Upper lobe of left lung (tissue), 6 donors: ENCODE measurements at regions not wholly inside any gene's neighbourhood (a gene's known extent, or its start where the extent isn't known, plus 50 kb on each side); places are given as distances from the start of the nearest gene placed in this dataset.

Experiments used
- ATAC-seq, 2 donors: fragments of 200-7000 bp; cut with Tn5 transposase; one replicate each; pipeline ENCODE4 v1.9.1; 2022; ENCODE audit warnings: mild to moderate bottlenecking in 2 of 2, moderate library complexity in 2 of 2; ENCODE audit not compliant: low FRiP score in 2 of 2
- DNase-seq, 2 donors: peaks; one replicate each; pipeline ENCODE4 v3.0.0-alpha.2; 2019 to 2020
- H3K27ac ChIP-seq, 4 donors: fragments of 200-600 bp; sonication (generic); one replicate each; pipeline ENCODE4 v1.5.1; 2016 to 2019
- H3K27me3 ChIP-seq, 4 donors: fragments of 200-600 bp; sonication (generic); one replicate each; pipeline ENCODE4 v1.5.1; 2017 to 2019
- H3K36me3 ChIP-seq, 4 donors: fragments of 200-600 bp; sonication (generic); one replicate each; pipeline ENCODE4 v1.5.1; 2016 to 2019
- H3K4me1 ChIP-seq, 4 donors: fragments of 200-600 bp; sonication (generic); one replicate each; pipeline ENCODE4 v1.5.1; 2018 to 2019
- H3K4me3 ChIP-seq, 4 donors: fragments of 200-600 bp; sonication (generic); one replicate each; pipeline ENCODE4 v1.5.1; 2017 to 2019; ENCODE audit warnings: mild to moderate bottlenecking in 2 of 4, moderate library complexity in 1 of 4
- H3K9me3 ChIP-seq, 4 donors: fragments of 200-600 bp; sonication (generic); one replicate each; pipeline ENCODE4 v1.5.1; 2018 to 2019
- CTCF ChIP-seq, 6 experiments: fragments of 450-650 bp in 4 of 6; fragments of 200-600 bp in 2 of 6; sonication (generic) in 2 of 6; IDR thresholded peaks; one replicate each; pipeline ENCODE4 v1.5.1; 2016 to 2019; ENCODE audit warnings: antibody characterized with exemption in 6 of 6
- EP300 ChIP-seq, 4 donors: sonication (generic); formaldehyde crosslinking; IDR thresholded peaks; one replicate each; pipeline ENCODE4 v1.5.1; 2017; ENCODE audit warnings: antibody characterized with exemption in 4 of 4, control low read depth in 2 of 4
- POLR2A ChIP-seq, 4 donors: fragments of 450-650 bp; IDR thresholded peaks; one replicate each; pipeline ENCODE4 v1.5.1; 2016 to 2017; ENCODE audit warnings: antibody characterized with exemption in 4 of 4, mild to moderate bottlenecking in 2 of 4
- POLR2AphosphoS5 ChIP-seq, 2 donors: sonication (generic); formaldehyde crosslinking; IDR thresholded peaks; one replicate each; pipeline ENCODE4 v1.5.1; 2017; ENCODE audit warnings: antibody characterized with exemption in 2 of 2
- WGBS, 2 donors: methylation state at CpG; one replicate each; pipeline ENCODE4 v1.1.5; 2017 to 2018; 5-methylcytosine and 5-hydroxymethylcytosine counted together
- donor health status: DM: no; HTN: no; CAD: no; lungs with moderate emphysema.
- donor health status: DM: no; HTN: yes; CAD: no; lungs with severe emphysema.

GRCh38 chr10:25114036-25114411 is 60.8 kb upstream of the GPR158 start:
- no peak for ATAC-seq
- 70 to 86% methylated on average over 2 of the region's 2 CpGs for WGBS, 2 donors

DNA sequence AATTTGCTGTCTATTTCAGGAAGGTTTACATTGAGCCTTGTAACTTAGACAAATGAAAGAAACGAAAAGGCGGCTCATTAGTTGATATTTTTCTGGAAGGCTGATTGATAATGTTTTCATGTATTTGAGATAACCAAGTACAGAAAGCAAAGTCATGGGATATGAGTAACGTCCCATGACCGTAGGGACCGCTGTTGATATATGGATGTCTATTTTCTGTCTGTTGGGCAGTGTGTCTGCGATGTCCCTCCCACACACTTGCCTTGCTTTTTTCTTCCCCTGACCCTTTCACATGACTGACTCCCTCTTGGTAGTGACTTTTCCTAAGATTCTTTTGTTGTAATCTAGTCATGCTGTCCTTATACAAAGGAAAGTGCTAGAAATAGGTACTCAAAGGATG is 57.0 kb upstream of the GPR158 start:
- TF ChIP-seq POLR2AphosphoS5 (IDR thresholded peaks at IDR 0.05) (no peak), POLR2A (IDR thresholded peaks at IDR 0.05) (no peak), CTCF (IDR thresholded peaks at IDR 0.05) (no peak), EP300 (IDR thresholded peaks at IDR 0.05) (no peak)
- no peak overlapping the region for H3K4me3 ChIP-seq
- H3K36me3 ChIP-seq, result no peaks in the 10 kb centered on the region
- H3K9me3 ChIP-seq, result no peaks in the 10 kb centered on the region
- 84 to 85% methylated on average over 6 of the region's 6 CpGs for WGBS, 2 donors
- DNase-seq (no peak), ATAC-seq (no peak)
- no peak overlapping the region for H3K27ac ChIP-seq
- peaks cover 0 to 4% (median 2%) of the 10 kb centered on the region in 4 donors for H3K4me1 ChIP-seq
- H3K27me3 ChIP-seq, result no peaks in the 10 kb centered on the region

More at GRCh38 chr10:25114036-25114411, 60.8 kb upstream of the GPR158 start:
- no peaks in the 10 kb centered on the region for H3K9me3 ChIP-seq
- H3K27ac ChIP-seq, result no peak overlapping the region
- TF ChIP-seq EP300 (IDR thresholded peaks at IDR 0.05) (no peak), CTCF (IDR thresholded peaks at IDR 0.05) (no peak), POLR2A (IDR thresholded peaks at IDR 0.05) (no peak), POLR2AphosphoS5 (IDR thresholded peaks at IDR 0.05) (no peak)
- H3K4me1 ChIP-seq, result peaks cover 0 to 4% (median 2%) of the 10 kb centered on the region in 4 donors
- no peak overlapping the region for H3K4me3 ChIP-seq
- H3K36me3 ChIP-seq, result no peaks in the 10 kb centered on the region
- H3K27me3 ChIP-seq, result no peaks in the 10 kb centered on the region
- DNase-seq, result no peak

GRCh38 chr10:25120188-25120587 is 54.6 kb upstream of the GPR158 start:
- H3K27ac ChIP-seq, result no peak overlapping the region
- WGBS, 2 donors, result 87 to 94% methylated on average over 3 of the region's 3 CpGs

More at GRCh38 chr10:25120188-25120587, 54.6 kb upstream of the GPR158 start:
- H3K36me3 ChIP-seq, result no peaks in the 10 kb centered on the region
- ATAC-seq (no peak), DNase-seq (no peak)
- no peaks in the 10 kb centered on the region for H3K27me3 ChIP-seq
- TF ChIP-seq CTCF (IDR thresholded peaks at IDR 0.05) (no peak), POLR2A (IDR thresholded peaks at IDR 0.05) (no peak), EP300 (IDR thresholded peaks at IDR 0.05) (no peak), POLR2AphosphoS5 (IDR thresholded peaks at IDR 0.05) (no peak)
- no peaks in the 10 kb centered on the region for H3K9me3 ChIP-seq
- H3K4me1 ChIP-seq, result no peaks in the 10 kb centered on the region
- H3K4me3 ChIP-seq, result no peak overlapping the region
